ENCODE measurements at regions not wholly inside any gene's neighbourhood (a gene's known extent, or its start where the extent isn't known, plus 50 kb on each side); places are given as distances from the start of the nearest gene placed in this dataset.

DNA sequence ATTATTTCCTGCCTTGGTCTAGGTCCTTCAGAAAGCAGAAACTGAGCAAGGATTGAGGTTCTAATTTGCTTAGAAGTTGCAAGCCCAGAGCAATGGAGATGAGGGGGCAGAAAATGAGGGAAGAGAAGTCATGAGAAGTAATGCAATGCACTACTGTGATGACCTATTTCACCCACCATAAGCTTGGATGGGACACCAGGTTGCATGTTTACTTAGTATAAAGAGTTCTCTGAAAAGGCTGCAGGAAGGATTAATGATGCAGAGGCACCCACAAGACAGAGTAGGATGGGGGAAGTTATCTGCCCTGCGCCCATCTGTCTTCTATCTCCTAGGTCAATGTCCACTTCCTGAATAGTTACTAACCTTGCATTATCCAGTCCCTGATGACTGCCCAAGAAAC lies 84.8 kb upstream of the SNRK start:
- WGBS (ENCODE audit: low lambda C conversion rate): 14% methylated on average over 1 of the region's 1 CpG
- Histone ChIP-seq H3K9ac (no peak overlapping the region), H2AFZ (ENCODE audit: low read depth) (no peak overlapping the region), H4K20me1 (ENCODE audit: insufficient read depth) (no peaks in the 10 kb centered on the region), H3K4me2 (no peak overlapping the region), H3K36me3 (replicated peaks in 1 of 2; ENCODE audit: control insufficient read depth in 1 of 2, insufficient read depth in 2 of 2, low read length in 1 of 2) (no peaks in the 10 kb centered on the region), H3K27ac (ENCODE audit: low read depth in 2 of 2, low read length in 1 of 2) (no peak overlapping the region; a peak in 1 of 4 replicates), H3K27me3 (ENCODE audit: insufficient read depth) (no peaks in the 10 kb centered on the region), H3K9me3 (no peaks in the 10 kb centered on the region), H3K9me2 (no peaks in the 10 kb centered on the region), H3K4me3 (ENCODE audit: low read depth in 2 of 2, low read length in 1 of 2) (no peak overlapping the region), H3F3A (replicated peaks; ENCODE audit: insufficient read depth) (no peaks in the 10 kb centered on the region), H3K79me2 (ENCODE audit: insufficient read depth) (no peaks in the 10 kb centered on the region), H3K4me1 (ENCODE audit: control insufficient read depth in 1 of 2, insufficient read depth in 2 of 2, low read depth in 1 of 2, low read length in 1 of 2) (peaks cover 0 to 21% of the 10 kb centered on the region in 2 experiments; a peak in 2 of 4 replicates)
- ChIA-PET POLR2A (no interaction called here), CTCF (interaction anchor here (1.0 to 1.2 kb wide), 2 partner anchors 12 to 301 kb away, joined by 4 read pairs; no protein-coding TSS in a partner anchor)
- TF ChIP-seq EP300 (IDR thresholded peaks at IDR 0.05; ENCODE audit: borderline replicate concordance in 1 of 2, low read depth in 1 of 2, low read length in 1 of 2) (no peak), GATA2 (CRISPR knock-in tag; IDR thresholded peaks at IDR 0.05) (no peak)
- no peak for DNase-seq

- Histone ChIP-seq H3K9me3 (no peaks in the 10 kb centered on the region), H4K20me1 (ENCODE audit: insufficient read depth) (no peaks in the 10 kb centered on the region), H3K9me2 (no peaks in the 10 kb centered on the region), H3K27me3 (ENCODE audit: insufficient read depth) (no peaks in the 10 kb centered on the region), H3K36me3 (replicated peaks in 1 of 2; ENCODE audit: control insufficient read depth in 1 of 2, insufficient read depth in 2 of 2, low read length in 1 of 2) (no peaks in the 10 kb centered on the region), H3K79me2 (ENCODE audit: insufficient read depth) (no peaks in the 10 kb centered on the region), H3K4me2 (no peak overlapping the region), H2AFZ (ENCODE audit: low read depth) (no peak overlapping the region), H3K4me1 (ENCODE audit: control insufficient read depth in 1 of 2, insufficient read depth in 2 of 2, low read depth in 1 of 2, low read length in 1 of 2) (peaks cover 0 to 21% of the 10 kb centered on the region in 2 experiments; a peak in 2 of 4 replicates), H3K4me3 (ENCODE audit: low read depth in 2 of 2, low read length in 1 of 2) (no peak overlapping the region), H3K9ac (no peak overlapping the region), H3K27ac (ENCODE audit: low read depth in 2 of 2, low read length in 1 of 2) (no peak overlapping the region), H3F3A (replicated peaks; ENCODE audit: insufficient read depth) (no peaks in the 10 kb centered on the region)
- no peak for DNase-seq
- TF ChIP-seq POLR2AphosphoS5 (IDR thresholded peaks at IDR 0.05; ENCODE audit: low read depth, low read length) (no peak), FOXM1 (IDR thresholded peaks at IDR 0.05; ENCODE audit: low read depth) (no peak), ZBTB33 (IDR thresholded peaks at IDR 0.05; ENCODE audit: borderline replicate concordance, low read depth) (no peak), RCOR1 (IDR thresholded peaks at IDR 0.05; ENCODE audit: low read length) (no peak), FOSL2 (IDR thresholded peaks at IDR 0.05; ENCODE audit: borderline replicate concordance, low read depth) (no peak), TCF12 (IDR thresholded peaks at IDR 0.05) (no peak)
- TF ChIP-seq, protein P1, sequence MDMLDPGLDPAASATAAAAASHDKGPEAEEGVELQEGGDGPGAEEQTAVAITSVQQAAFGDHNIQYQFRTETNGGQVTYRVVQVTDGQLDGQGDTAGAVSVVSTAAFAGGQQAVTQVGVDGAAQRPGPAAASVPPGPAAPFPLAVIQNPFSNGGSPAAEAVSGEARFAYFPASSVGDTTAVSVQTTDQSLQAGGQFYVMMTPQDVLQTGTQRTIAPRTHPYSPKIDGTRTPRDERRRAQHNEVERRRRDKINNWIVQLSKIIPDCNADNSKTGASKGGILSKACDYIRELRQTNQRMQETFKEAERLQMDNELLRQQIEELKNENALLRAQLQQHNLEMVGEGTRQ (IDR thresholded peaks at IDR 0.05; ENCODE audit: borderline replicate concordance, low read depth, low read length): no peak
- WGBS (ENCODE audit: low lambda C conversion rate): 17% methylated on average over 3 of the region's 3 CpGs
- CTCF ChIA-PET: interaction anchor here (1.0 to 1.5 kb wide), 3 partner anchors 38 to 996 kb away, joined by 3 read pairs; no protein-coding TSS in a partner anchor
- POLR2A ChIA-PET: no interaction called here
These were observed 86.6 kb upstream of the SNRK start for GRCh38 chr3:43199645-43200306.
